Tibial nerve (tissue), 4 donors: ENCODE measurements at regions not wholly inside any gene's neighbourhood (a gene's known extent, or its start where the extent isn't known, plus 50 kb on each side); places are given as distances from the start of the nearest gene placed in this dataset.
A peak's percentile ranks its signal among the peaks of the same experiment; 100 is the strongest.

Source experiments
- DNase-seq, 2 donors: peaks; one replicate each; pipeline ENCODE4 v3.0.0-alpha.2; 2019; ENCODE audit warnings: low spot score in 2 of 2
- H3K27ac ChIP-seq, 4 donors: fragments of 200-600 bp; sonication (generic) in 3 of 4; one replicate each; pipeline ENCODE4 v1.5.1; 2017 to 2019; ENCODE audit warnings: mild to moderate bottlenecking in 1 of 4
- H3K27me3 ChIP-seq, 2 donors: fragments of 200-600 bp; sonication (generic) in 1 of 2; one replicate each; pipeline versions ENCODE4 v1.5.1 to v1.6.0; 2017 to 2019
- H3K36me3 ChIP-seq, 3 donors: fragments of 200-600 bp; sonication (generic); one replicate each; pipeline ENCODE4 v1.5.1; 2018 to 2019
- H3K4me1 ChIP-seq, 4 donors: fragments of 200-600 bp; sonication (generic) in 3 of 4; one replicate each; pipeline ENCODE4 v1.5.1; 2017 to 2019
- H3K4me3 ChIP-seq, 4 donors: fragments of 200-600 bp; sonication (generic) in 3 of 4; one replicate each; pipeline ENCODE4 v1.5.1; 2017 to 2019; ENCODE audit warnings: mild to moderate bottlenecking in 1 of 4, moderate library complexity in 1 of 4
- H3K9me3 ChIP-seq, 4 donors: fragments of 200-600 bp; sonication (generic) in 3 of 4; one replicate each; pipeline ENCODE4 v1.5.1; 2017 to 2019
- EP300 ChIP-seq, 2 donors: sonication (generic); formaldehyde crosslinking; IDR thresholded peaks; one replicate each; pipeline ENCODE4 v1.6.1; 2017; ENCODE audit warnings: antibody characterized with exemption in 2 of 2, mild to moderate bottlenecking in 1 of 2
- POLR2A ChIP-seq, 2 donors: fragments of 450-650 bp; IDR thresholded peaks; one replicate each; pipeline ENCODE4 v1.6.1; 2017; ENCODE audit warnings: antibody characterized with exemption in 2 of 2, mild to moderate bottlenecking in 2 of 2, moderate library complexity in 2 of 2
- WGBS, 2 donors: methylation state at CpG; one replicate each; pipeline ENCODE4 v1.1.5; 2018; 5-methylcytosine and 5-hydroxymethylcytosine counted together
- TF ChIP-seq, protein P1 (sequence below), 5 experiments: fragments of 200-600 bp in 3 of 5; fragments of 450-650 bp in 2 of 5; sonication (generic) in 3 of 5; IDR thresholded peaks; one replicate each; pipeline ENCODE4 v1.5.1; 2016 to 2019; ENCODE audit warnings: antibody characterized with exemption in 5 of 5, mild to moderate bottlenecking in 3 of 5, moderate library complexity in 2 of 5

DNA sequence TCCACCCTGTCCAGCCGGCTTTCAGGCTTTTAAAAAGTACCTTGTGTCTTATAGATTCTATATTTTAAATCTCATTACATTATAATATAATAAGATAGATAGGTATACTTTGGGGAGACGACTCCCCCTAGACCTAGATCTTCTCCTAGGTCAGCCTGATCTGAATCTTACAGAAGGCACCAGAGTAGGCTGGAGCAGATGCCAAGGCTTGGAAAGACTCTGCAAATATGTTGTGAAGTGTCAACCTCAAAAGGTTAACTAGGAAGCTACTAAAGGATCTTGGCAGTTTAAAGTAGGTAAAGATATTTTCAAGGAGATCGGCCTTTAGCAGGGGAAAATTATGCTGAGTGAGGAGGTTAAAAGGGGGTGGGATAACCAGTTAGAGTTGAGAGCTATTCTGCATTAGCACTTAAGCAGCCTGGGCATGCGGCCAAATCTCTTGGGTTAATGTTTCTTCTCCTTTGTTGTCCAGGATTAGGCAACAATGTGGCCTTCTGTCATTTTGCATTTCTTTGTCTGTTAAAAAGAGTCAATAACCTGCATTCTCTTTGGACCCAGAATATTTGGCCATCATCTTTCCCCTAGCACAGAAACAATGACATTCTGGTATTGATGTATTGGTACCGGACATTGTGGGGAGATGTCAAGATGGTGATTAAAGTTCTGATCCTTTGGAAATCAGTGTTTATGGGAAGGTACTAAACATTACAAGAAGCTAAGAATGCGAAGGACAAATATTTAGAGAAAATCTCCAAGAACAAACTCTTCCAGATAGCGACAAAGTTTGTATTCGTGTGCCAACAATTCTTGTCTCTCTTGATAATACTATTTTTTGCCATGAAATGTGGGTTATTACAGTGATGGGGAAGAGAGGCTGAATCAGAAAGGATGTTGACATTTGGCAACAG, 51.2 kb upstream of the DHX40 start:
- TF ChIP-seq, protein P1, sequence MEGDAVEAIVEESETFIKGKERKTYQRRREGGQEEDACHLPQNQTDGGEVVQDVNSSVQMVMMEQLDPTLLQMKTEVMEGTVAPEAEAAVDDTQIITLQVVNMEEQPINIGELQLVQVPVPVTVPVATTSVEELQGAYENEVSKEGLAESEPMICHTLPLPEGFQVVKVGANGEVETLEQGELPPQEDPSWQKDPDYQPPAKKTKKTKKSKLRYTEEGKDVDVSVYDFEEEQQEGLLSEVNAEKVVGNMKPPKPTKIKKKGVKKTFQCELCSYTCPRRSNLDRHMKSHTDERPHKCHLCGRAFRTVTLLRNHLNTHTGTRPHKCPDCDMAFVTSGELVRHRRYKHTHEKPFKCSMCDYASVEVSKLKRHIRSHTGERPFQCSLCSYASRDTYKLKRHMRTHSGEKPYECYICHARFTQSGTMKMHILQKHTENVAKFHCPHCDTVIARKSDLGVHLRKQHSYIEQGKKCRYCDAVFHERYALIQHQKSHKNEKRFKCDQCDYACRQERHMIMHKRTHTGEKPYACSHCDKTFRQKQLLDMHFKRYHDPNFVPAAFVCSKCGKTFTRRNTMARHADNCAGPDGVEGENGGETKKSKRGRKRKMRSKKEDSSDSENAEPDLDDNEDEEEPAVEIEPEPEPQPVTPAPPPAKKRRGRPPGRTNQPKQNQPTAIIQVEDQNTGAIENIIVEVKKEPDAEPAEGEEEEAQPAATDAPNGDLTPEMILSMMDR (IDR thresholded peaks at IDR 0.05), result no peak
- peak in 1 of 2 donors; percentile 16 for TF ChIP-seq EP300 (IDR thresholded peaks at IDR 0.05)
- no peak for TF ChIP-seq POLR2A (IDR thresholded peaks at IDR 0.05)
- peaks cover 0 to 20% (median 7%) of the 10 kb centered on the region in 4 donors for H3K4me1 ChIP-seq
- no peaks in the 10 kb centered on the region for H3K27me3 ChIP-seq
- H3K4me3 ChIP-seq, result no peak overlapping the region
- no peaks in the 10 kb centered on the region for H3K9me3 ChIP-seq
- 38 to 40% methylated on average over 8 of the region's 8 CpGs for WGBS, 2 donors
- peak; percentile 67 to 85 for DNase-seq
- H3K36me3 ChIP-seq, result no peaks in the 10 kb centered on the region
- H3K27ac ChIP-seq, result peak overlapping the region in 1 of 4 donors; percentile 23
